ENCODE measurements at regions not wholly inside any gene's neighbourhood (a gene's known extent, or its start where the extent isn't known, plus 50 kb on each side); places are given as distances from the start of the nearest gene placed in this dataset.

- Histone ChIP-seq H3K27ac (ENCODE audit: low read length) (no peak overlapping the region), H3K27me3 (ENCODE audit: insufficient read depth, low read depth, low read length) (no peaks in the 10 kb centered on the region), H3K79me2 (replicated peaks; ENCODE audit: insufficient read depth, low read length) (no peaks in the 10 kb centered on the region), H4K20me1 (ENCODE audit: insufficient read depth) (no peaks in the 10 kb centered on the region), H3F3A (ENCODE audit: insufficient read depth, low read length, poor library complexity, severe bottlenecking) (no peaks in the 10 kb centered on the region), H3K9me3 (ENCODE audit: low read length) (no peaks in the 10 kb centered on the region), H3K4me3 (ENCODE audit: low read length) (no peak overlapping the region), H3K9ac (ENCODE audit: low read length) (no peak overlapping the region), H3K36me3 (ENCODE audit: insufficient read depth, low read length) (no peaks in the 10 kb centered on the region), H3K9me2 (ENCODE audit: insufficient read depth, low read length) (no peaks in the 10 kb centered on the region), H2AFZ (ENCODE audit: low read depth, low read length) (no peak overlapping the region), H3K4me2 (ENCODE audit: low read length) (no peak overlapping the region)
- peak; percentile 44 for TF ChIP-seq EP300 (conservative IDR thresholded peaks at IDR 0.05; ENCODE audit: poor library complexity, severe bottlenecking)
- no peak for TF ChIP-seq TAF1 (IDR thresholded peaks at IDR 0.05; ENCODE audit: low read depth)
- no peak for TF ChIP-seq MXI1 (conservative IDR thresholded peaks at IDR 0.05; ENCODE audit: poor library complexity, severe bottlenecking)
- no peak for TF ChIP-seq EZH2 (IDR thresholded peaks at IDR 0.05; ENCODE audit: borderline replicate concordance, insufficient read depth, low read length, poor library complexity, severe bottlenecking)
- TF ChIP-seq, protein P1, sequence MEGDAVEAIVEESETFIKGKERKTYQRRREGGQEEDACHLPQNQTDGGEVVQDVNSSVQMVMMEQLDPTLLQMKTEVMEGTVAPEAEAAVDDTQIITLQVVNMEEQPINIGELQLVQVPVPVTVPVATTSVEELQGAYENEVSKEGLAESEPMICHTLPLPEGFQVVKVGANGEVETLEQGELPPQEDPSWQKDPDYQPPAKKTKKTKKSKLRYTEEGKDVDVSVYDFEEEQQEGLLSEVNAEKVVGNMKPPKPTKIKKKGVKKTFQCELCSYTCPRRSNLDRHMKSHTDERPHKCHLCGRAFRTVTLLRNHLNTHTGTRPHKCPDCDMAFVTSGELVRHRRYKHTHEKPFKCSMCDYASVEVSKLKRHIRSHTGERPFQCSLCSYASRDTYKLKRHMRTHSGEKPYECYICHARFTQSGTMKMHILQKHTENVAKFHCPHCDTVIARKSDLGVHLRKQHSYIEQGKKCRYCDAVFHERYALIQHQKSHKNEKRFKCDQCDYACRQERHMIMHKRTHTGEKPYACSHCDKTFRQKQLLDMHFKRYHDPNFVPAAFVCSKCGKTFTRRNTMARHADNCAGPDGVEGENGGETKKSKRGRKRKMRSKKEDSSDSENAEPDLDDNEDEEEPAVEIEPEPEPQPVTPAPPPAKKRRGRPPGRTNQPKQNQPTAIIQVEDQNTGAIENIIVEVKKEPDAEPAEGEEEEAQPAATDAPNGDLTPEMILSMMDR (IDR thresholded peaks at IDR 0.05; ENCODE audit: poor library complexity, severe bottlenecking) = no peak
- no peak for TF ChIP-seq RAD21 (conservative IDR thresholded peaks at IDR 0.05)
- TF ChIP-seq, protein P2, sequence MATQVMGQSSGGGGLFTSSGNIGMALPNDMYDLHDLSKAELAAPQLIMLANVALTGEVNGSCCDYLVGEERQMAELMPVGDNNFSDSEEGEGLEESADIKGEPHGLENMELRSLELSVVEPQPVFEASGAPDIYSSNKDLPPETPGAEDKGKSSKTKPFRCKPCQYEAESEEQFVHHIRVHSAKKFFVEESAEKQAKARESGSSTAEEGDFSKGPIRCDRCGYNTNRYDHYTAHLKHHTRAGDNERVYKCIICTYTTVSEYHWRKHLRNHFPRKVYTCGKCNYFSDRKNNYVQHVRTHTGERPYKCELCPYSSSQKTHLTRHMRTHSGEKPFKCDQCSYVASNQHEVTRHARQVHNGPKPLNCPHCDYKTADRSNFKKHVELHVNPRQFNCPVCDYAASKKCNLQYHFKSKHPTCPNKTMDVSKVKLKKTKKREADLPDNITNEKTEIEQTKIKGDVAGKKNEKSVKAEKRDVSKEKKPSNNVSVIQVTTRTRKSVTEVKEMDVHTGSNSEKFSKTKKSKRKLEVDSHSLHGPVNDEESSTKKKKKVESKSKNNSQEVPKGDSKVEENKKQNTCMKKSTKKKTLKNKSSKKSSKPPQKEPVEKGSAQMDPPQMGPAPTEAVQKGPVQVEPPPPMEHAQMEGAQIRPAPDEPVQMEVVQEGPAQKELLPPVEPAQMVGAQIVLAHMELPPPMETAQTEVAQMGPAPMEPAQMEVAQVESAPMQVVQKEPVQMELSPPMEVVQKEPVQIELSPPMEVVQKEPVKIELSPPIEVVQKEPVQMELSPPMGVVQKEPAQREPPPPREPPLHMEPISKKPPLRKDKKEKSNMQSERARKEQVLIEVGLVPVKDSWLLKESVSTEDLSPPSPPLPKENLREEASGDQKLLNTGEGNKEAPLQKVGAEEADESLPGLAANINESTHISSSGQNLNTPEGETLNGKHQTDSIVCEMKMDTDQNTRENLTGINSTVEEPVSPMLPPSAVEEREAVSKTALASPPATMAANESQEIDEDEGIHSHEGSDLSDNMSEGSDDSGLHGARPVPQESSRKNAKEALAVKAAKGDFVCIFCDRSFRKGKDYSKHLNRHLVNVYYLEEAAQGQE (IDR thresholded peaks at IDR 0.05; ENCODE audit: borderline replicate concordance) = no peak
- TF ChIP-seq POLR2AphosphoS5 (IDR thresholded peaks at IDR 0.05) = no peak
Observed at GRCh38 chr4:57504139-57504538, 394.0 kb upstream of the IGFBP7 start.

- Histone ChIP-seq H3K27ac (ENCODE audit: low read length) (no peak overlapping the region), H3F3A (ENCODE audit: insufficient read depth, low read length, poor library complexity, severe bottlenecking) (no peaks in the 10 kb centered on the region), H3K9me2 (ENCODE audit: insufficient read depth, low read length) (no peaks in the 10 kb centered on the region), H2AFZ (ENCODE audit: low read depth, low read length) (no peak overlapping the region), H3K27me3 (ENCODE audit: insufficient read depth, low read depth, low read length) (no peaks in the 10 kb centered on the region), H3K36me3 (ENCODE audit: insufficient read depth, low read length) (no peaks in the 10 kb centered on the region), H3K4me2 (ENCODE audit: low read length) (no peak overlapping the region), H3K4me3 (ENCODE audit: low read length) (no peak overlapping the region), H3K79me2 (replicated peaks; ENCODE audit: insufficient read depth, low read length) (no peaks in the 10 kb centered on the region), H3K9ac (ENCODE audit: low read length) (no peak overlapping the region), H4K20me1 (ENCODE audit: insufficient read depth) (no peaks in the 10 kb centered on the region), H3K9me3 (ENCODE audit: low read length) (no peaks in the 10 kb centered on the region)
- TF ChIP-seq, protein P2 (IDR thresholded peaks at IDR 0.05; ENCODE audit: borderline replicate concordance) = no peak
- TF ChIP-seq EP300 (conservative IDR thresholded peaks at IDR 0.05; ENCODE audit: poor library complexity, severe bottlenecking) (no peak), MXI1 (conservative IDR thresholded peaks at IDR 0.05; ENCODE audit: poor library complexity, severe bottlenecking) (no peak), TAF1 (IDR thresholded peaks at IDR 0.05; ENCODE audit: low read depth) (no peak), POLR2AphosphoS5 (IDR thresholded peaks at IDR 0.05) (no peak), SMC3 (conservative IDR thresholded peaks at IDR 0.05; ENCODE audit: poor library complexity) (no peak), EZH2 (IDR thresholded peaks at IDR 0.05; ENCODE audit: borderline replicate concordance, insufficient read depth, low read length, poor library complexity, severe bottlenecking) (no peak), RAD21 (conservative IDR thresholded peaks at IDR 0.05) (no peak)
- TF ChIP-seq, protein P1 (IDR thresholded peaks at IDR 0.05; ENCODE audit: poor library complexity, severe bottlenecking) = no peak
Observed at GRCh38 chr4:57501720-57502119, 391.5 kb upstream of the IGFBP7 start.
